HG03060 (cell line): ENCODE measurements at regions not wholly inside any gene's neighbourhood (a gene's known extent, or its start where the extent isn't known, plus 50 kb on each side); places are given as distances from the start of the nearest gene placed in this dataset.

Source experiments
- ATAC-seq: cut with Tn5 transposase; IDR thresholded peaks from one replicate; pipeline ENCODE4 v1.9.1; 2021; ENCODE audit warnings: low read depth, moderate number of reproducible peaks; ENCODE audit not compliant: unreplicated experiment

DNA sequence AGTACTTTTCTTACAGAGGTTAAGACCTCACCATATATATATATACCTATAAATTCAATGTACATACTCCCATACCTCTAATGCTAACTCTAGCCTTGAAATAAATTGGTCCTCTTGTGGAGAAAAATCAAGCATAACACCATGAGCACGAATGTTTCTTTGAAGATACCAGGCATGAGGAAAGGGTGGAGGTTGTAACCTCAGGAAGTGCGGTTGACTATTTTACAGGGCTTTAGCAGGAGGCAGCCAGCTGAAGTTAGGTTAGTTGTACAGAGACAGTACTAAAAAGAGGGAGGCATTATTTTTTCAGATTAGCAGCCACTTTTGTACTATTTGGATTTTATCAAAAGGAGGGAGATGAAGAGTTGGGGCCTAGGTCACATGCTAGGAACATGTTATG lies 767.0 kb downstream of the OTOL1 start:
- no peak for ATAC-seq

DNA sequence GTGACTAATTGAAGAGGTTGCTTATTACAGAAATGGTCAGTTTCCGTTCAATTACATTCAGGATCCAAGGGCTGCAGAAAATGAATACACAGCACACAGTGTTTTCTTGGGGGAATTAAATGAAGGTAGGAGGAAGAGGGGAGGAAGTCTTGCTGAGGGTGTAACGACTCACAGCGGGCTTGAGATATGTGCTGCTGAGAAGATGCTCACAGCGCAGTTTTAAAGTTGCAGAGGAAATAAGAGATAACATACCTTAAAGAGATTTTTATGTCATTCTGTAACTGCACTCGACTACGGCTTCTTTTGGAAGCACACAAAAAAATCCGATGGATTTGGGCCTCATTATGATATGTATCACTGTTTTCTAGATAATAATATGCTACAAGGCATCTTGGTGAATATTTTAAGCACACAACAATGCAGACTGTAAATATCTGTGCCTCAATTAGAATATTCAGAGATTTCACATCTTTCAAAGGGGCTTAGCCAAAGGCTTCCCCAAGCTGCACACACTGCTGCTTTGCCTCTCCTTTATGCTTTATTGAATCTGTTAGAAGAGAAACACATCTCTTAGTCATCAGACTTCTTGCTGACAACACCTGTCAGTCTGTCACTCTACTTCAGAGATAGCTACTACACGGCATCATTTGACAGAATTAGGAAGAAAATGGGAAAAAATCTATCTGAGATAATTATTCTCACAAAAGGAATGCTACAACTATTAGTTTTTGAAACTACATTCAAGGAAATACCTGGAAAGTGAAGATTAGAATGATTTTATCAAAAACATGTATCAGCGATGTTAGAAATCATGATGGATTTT lies 773.2 kb downstream of the OTOL1 start:
- ATAC-seq: no peak

DNA sequence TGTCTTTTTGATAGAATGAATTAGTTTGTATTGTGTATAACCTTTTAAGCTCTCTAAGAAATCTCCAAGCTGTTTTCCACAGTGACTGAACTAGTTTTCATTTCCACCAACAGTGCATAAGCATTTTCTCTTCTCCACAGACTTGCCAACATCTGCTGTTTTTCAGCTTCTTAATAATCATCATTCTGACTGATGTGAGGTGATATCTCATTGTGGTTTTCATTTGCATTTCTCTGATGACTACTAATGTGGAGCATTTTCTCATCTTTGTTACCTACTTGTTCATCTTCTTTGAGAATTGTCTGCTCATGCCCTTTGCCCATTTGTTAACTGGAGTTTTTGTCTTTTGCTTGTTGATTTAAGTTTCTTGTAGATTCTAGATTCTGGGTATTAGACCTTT lies 777.5 kb downstream of the OTOL1 start:
- ATAC-seq: no peak

DNA sequence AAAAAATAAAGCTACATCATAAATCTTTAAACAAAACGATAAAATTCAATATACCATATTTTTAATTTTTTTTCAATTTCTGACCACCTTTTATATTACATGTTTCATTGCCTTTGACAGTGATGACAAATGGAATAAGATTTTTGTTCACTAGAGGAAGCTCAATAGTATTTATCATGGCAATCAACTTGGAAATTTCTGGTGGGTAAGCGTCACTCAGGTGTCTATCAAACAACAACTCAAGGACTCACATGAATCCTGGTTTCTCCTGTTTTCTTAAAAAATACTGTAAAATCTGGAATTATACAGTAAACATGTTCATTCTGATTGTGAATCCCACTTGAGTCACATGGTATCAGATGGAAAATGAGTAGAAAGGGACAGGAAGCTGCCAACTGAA lies 782.2 kb downstream of the OTOL1 start:
- no peak for ATAC-seq

DNA sequence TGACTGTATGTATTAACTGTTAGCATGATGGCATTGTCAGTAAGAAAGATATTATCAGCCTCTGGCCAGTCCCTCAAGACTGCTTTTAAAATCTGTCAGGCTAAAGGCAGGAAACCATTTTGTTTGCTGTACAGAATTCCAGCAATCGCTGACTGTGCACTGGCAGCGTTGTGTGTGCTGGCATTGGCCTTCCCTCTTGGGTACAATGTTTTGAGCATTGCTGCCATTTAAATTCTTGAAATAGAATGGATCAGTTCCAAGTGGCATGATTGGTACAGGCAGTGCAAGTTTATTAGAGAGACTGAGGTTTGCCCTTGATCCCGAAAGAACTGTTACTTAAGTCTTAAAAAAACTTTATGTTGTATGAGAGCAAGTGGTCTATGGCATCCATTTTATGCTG lies 788.7 kb downstream of the OTOL1 start:
- ATAC-seq: no peak

DNA sequence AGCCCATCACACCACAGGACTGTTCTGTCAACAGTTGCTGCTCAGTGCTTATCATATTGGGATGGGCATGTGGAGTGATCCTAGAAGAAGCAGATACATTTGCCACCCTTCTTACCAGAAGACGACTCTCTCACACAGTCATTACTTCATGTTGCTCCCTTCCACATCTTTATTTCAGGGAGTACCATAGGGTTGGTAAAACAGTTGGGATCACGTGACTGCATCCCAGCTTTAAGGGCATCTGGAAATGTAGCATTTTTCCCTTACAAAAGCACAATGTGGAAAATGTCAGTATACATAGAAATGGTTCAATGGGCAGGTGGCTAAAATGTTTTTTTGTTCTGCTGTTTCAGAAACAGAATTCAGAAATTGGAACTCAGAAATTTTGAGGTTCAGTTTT lies 791.0 kb downstream of the OTOL1 start:
- no peak for ATAC-seq

DNA sequence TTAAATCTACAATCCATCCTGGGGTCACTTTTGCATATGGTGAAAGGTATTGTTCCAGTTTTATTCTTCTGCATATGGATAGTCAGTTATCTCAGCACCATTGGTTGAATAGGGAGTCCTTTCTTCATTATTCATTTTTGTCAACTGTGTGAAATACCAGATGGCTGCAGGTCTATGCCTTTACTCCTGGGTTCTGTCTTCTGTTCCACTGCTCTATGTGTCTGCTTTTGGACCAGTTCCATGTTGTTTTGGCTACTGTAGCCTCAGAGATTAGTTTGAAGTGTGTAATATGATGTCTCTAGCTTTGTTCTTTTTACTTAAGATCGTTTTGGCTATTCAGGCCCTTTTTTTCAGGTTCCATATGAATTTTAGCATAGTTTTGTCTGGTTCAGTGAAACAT lies 795.8 kb downstream of the OTOL1 start:
- no peak for ATAC-seq

DNA sequence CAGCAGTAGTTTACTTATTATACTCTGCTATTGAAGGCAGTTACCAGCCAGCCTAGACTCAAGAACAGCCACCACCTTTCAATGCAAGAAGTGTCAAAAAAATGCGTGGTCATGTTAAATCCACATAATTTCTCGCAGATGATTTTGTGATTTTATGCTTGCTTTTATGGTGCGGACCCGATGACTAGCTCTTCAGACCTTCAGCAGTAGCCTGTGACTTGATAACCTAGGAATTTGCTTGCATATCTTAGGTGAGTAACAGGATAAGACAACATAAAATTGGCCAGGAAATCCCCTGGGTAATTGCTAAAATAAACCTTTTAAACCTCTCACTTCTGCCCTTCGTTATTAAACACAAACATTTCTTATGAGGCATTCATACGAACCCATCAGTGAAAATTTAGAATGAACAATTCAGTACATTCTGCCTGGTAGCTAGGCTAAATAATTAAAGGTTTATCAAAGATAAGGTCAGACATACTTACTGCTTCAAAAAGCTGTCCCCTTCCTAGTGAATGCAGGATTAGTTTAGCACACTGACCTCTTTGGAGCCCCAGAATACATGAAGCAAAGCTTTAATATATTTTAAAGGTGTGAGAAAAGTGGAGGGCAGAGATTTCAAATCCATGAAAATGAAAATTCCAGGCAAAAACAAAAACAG lies 798.8 kb downstream of the OTOL1 start:
- ATAC-seq: no peak

DNA sequence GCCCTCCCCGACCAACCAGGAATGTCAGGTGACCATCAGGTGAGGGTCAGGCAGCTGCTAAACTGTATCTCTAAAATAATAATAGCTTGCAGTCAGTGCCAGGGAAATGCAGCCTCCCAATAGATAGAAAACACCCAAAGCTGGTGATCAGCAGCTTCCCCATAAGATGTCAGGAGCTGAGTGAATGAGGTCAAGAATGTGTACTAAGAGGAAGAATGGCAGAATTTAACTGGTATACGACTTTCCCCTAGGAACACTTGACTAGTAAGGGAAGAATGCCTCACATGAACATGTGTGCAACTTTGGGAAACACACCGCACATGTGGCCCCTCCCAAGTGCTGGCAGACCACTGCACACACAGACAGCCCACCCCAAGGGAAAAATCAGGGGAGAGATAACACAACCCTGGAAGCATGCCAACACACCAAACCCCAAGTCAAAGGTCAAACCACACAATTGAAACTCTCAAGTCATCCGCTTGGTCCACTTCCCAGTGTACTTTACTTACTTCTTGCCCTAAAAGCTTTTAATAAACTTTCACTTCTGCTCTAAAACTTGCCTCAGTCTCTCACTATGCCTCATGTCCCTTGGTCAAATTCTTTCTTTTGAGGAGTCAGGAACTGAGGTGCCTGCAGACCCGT lies 806.5 kb downstream of the OTOL1 start:
- no peak for ATAC-seq

DNA sequence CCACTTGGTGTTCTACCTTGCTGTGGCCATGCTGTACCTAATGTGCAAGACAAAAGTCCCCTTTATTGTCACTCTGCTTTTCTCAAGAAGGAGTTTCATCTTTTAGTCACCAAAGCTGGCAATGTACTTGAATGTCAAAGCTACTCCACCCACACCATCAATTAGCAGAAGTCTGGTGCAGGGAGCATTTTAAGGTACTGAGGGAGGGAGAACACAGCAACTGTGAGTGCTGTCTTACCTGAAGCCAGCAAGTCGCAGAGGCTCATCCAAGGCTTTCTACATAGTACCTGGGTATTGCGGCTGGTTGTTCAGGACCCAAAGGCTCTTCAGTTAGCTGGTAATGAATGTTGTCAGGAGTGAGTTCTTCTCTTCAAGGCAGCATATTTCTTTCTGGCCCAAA lies 820.4 kb downstream of the OTOL1 start:
- ATAC-seq: no peak

DNA sequence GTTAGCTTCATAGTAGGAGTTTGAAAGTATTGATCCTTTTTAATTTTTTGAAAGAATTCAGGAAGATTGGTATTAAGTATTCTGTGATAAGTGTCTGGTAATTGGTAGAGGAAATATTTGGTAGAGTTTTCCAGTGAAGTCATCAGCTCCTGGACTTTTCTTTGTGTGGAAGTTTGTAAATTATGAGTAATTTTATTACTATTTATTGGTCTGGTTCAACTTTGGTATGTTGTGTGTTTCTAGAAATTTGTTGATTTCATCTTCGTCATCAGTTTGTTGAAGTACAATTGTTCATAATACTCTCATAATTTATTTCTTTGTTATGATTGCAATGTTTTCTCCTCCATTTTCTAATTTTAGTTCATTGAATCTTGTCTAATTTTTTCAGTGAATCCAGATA lies 832.0 kb downstream of the OTOL1 start:
- ATAC-seq: no peak

DNA sequence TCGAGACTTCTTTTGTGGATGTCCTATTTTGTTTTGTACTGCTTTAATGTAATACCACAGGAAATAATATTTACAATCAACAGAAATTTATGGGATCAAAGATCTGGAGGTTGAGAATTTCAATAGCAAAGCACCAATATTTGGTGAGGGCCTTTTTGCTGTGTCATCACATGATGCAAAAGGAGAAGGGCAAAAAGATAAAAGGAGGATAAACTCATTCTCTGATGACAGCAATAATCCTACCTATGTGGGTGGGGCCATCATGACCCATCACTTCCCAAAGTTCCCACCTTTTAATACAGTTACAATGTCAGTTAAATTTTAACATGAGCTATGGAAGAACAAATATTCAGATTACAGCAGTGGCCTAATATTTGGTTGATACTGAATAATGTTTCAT lies 832.9 kb downstream of the OTOL1 start:
- ATAC-seq: no peak

DNA sequence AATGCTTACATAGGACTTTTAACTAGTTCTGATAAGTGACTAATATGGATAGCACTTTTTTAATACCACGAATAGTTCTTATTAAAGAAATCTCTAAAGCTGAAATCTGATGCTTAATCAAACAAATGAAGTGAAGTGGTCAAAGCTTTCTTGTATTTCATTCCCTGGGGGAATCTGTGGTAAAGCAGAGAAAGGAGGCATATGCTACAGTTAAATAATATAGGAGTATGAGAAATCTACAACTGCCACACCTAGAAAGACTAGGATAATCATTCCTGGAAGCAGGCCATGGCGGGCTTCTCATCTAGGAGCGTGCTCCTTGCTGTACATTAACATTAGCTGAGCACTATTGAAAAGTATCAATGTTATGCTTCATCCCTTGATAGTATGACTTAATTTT lies 835.7 kb downstream of the OTOL1 start:
- no peak for ATAC-seq

DNA sequence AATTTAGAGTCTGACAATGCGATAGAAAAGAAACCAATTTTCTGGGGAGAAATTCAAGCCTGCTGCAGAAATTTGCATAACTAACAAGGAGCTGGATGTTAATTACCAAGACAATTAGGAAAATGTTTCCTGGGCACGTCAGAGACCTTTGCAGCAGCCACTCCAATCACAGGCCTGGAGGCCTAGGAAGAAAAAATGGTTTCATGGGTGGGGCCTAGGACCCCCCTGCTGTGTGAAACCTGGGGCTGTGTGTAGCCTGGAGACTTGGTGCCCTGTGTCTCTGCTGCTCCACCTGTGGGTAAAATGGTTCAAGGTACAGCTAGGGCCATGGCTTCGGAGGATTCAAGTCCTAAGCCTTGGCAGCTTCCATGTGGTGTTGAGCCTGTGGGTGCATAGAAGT lies 837.9 kb downstream of the OTOL1 start:
- no peak for ATAC-seq

DNA sequence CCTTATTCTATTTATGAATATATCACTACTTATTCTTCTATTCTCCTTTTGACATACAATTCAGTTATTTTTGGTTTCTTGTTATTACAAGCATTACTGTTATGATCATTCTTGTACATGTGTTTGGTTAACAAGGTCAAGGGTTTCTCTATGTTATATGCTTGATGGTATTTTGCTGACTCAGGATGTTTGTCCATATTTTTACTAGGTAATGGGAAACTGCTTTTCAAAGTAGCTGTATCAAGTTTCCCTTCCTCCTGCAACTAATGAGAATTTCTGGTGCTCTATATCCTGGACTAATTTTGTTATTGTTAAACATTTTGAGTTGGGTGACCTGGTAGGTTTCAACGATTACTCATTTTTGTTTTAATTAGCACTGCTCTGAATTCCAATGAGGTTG lies 841.0 kb downstream of the OTOL1 start:
- ATAC-seq: no peak

DNA sequence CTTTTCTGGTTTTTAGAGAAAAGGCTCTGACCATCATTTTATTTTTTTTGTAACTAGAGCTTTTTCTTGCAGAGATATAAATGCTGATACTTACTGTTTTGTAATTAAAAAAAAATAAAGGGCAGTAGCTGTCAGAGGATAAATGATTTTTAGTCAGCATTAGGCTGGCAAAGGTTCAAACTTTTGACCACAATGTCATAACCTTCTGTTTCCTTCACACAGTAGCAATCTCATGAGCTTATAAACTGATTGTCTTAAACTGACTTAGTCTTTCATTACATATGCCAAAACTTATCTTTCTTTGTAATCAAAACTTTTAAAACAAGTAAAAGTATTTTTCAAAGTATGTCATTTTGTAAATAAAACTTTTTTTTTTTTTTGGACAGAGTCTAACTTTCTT lies 841.9 kb downstream of the OTOL1 start:
- no peak for ATAC-seq

DNA sequence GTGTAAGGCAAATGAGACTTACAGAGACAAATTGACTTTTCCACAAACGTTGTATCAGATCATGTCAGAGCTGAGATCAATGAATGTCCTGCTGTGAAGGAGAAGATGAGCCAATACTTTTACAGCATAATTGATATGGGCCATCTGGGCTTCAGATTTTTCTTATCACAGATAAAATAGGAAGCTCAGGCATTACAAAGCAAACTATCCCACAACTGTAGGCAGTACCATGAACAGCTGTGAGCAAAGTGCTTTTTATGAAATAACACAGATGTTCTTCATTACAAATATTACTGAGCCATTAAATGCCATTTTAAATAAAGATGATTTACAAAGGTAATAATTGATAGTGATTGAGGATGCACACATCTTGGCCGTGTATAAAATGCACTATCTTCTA lies 852.3 kb downstream of the OTOL1 start:
- ATAC-seq: no peak

DNA sequence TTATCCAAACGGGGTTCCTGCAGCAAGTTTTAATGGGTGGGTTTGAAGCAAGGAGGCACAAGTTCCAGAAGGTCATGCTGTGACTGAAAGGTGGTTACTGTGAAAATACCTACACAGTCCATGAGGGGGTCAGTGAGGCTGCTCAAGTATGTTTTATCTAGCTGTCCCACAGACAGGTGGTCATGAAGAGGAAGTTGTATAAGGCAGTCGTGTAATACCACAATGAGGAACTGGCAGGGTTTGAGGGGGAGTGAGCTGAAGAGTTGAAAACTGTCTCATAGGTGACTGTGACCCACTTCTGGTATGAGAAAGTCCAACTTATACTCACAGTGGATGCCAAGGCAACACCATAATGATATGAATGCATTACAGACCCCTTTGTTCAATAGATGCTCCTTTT lies 856.8 kb downstream of the OTOL1 start:
- ATAC-seq: no peak

DNA sequence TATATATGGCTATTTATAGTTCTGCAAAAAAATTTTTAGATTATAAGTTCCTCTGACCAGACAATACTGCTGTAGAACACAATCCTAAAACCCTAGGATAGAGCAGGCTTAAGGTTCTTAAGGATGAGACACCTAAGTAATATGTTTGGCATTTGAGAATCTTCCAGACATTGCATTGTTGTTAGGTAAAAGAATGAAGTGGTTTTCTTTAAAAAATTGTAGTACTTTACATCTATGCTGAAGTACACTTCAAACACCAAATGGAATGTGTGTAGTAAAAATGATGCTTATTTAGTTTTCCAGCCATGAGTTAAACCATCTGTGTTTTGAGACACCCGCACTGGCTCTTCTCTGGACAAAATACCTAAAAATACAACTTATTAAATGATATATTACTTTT lies 857.7 kb downstream of the OTOL1 start:
- ATAC-seq: no peak

DNA sequence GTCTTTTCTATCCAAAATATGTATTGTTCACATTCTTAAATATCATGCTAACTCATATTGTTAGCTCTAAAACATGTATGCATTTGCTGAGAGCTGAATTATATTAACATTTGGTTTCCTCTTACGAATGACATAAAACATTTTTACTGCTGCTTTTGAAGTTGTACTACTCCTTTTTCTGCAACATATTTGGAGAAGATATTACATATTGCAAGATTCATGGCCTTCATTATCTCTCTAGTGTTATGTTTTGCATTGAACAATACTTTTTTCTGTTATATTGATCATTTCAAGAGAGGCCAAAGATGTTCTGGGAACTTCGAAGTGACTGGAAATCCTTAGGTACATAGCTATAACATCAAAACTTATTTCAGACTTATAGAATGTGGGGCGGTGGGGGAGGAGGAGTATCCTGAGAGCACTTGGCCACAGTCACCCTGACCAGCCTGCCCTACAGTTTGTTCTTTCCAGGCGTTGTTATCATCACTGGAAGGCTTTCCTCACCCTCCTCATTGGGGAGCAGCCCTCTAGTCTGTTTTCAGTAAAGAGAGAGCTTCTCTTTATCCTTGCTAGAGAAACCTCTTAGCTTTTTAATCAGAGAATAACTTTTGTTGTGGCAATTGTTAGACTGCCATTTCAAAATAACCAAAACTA lies 868.6 kb downstream of the OTOL1 start:
- ATAC-seq: no peak

DNA sequence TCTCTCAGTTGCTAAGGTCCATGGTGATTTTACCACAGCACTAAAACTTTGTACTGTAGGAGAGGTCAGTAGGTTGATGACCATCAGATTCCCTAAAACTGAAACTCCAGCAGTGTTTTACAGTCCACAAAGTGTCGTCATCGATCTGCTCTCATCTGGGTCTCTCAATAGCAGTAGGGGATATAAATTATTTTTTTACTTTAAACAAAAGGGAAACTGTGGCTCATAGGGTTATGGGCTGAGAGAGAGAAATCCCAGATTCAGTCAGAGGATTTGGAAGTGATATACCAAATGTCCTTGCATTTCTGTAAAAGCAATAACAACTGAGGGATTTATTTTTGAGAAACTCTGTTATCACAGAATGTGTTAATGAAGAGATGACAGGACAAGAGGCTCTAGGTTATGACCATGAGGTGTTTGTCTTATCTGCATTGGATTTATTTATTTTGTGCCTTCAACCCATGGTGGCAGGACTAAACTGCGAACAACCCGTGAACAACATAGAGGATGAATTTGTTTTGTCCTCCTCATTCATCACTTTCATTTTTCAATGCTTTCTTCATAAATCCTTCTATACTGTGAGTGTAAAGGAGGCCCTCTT lies 869.7 kb downstream of the OTOL1 start:
- no peak for ATAC-seq
